ENCODE measurements at regions not wholly inside any gene's neighbourhood (a gene's known extent, or its start where the extent isn't known, plus 50 kb on each side); places are given as distances from the start of the nearest gene placed in this dataset.

- WGBS (ENCODE audit: low lambda C conversion rate, missing lambda C conversion rate), result 66% methylated on average over 5 of the region's 5 CpGs
- Histone ChIP-seq H2AFZ (no peak overlapping the region), H3K36me3 (replicated peaks; ENCODE audit: insufficient read depth, low read depth) (no peaks in the 10 kb centered on the region), H3K79me2 (no peaks in the 10 kb centered on the region), H4K20me1 (ENCODE audit: insufficient read depth, poor library complexity, severe bottlenecking) (no peaks in the 10 kb centered on the region), H3K9me3 (ENCODE audit: low read depth) (no peaks in the 10 kb centered on the region), H3K9me2 (replicated peaks; ENCODE audit: insufficient read depth) (no peaks in the 10 kb centered on the region), H3K4me1 (ENCODE audit: insufficient read depth) (no peaks in the 10 kb centered on the region), H3K4me3 (no peak overlapping the region), H3K27ac (no peak overlapping the region), H3K27me3 (no peaks in the 10 kb centered on the region), H3K4me2 (no peak overlapping the region)
- DNase-seq (ENCODE audit: low spot score), result no peak
- TF ChIP-seq EZH2phosphoT487 (IDR thresholded peaks at IDR 0.05; ENCODE audit: low read depth, severe bottlenecking, unreplicated experiment) (no peak), CTCF (IDR thresholded peaks at IDR 0.05; ENCODE audit: poor library complexity) (no peak), EZH2 (IDR thresholded peaks at IDR 0.05; ENCODE audit: borderline replicate concordance) (no peak)
Measured at GRCh38 chr9:89905606-89906338, 301.0 kb downstream of the GADD45G start.

GRCh38 chr9:89911721-89912604 lies 307.2 kb downstream of the GADD45G start:
- Histone ChIP-seq H3K27me3 (no peaks in the 10 kb centered on the region), H3K9me3 (ENCODE audit: low read depth) (no peaks in the 10 kb centered on the region), H3K9me2 (replicated peaks; ENCODE audit: insufficient read depth) (no peaks in the 10 kb centered on the region), H3K27ac (no peak overlapping the region), H3K79me2 (no peaks in the 10 kb centered on the region), H3K4me1 (ENCODE audit: insufficient read depth) (peaks cover 7% of the 10 kb centered on the region), H2AFZ (no peak overlapping the region), H3K4me3 (no peak overlapping the region), H4K20me1 (ENCODE audit: insufficient read depth, poor library complexity, severe bottlenecking) (no peaks in the 10 kb centered on the region), H3K4me2 (no peak overlapping the region), H3K36me3 (replicated peaks; ENCODE audit: insufficient read depth, low read depth) (no peaks in the 10 kb centered on the region)
- TF ChIP-seq CTCF (IDR thresholded peaks at IDR 0.05; ENCODE audit: poor library complexity) (no peak), EZH2 (IDR thresholded peaks at IDR 0.05; ENCODE audit: borderline replicate concordance) (no peak), EZH2phosphoT487 (IDR thresholded peaks at IDR 0.05; ENCODE audit: low read depth, severe bottlenecking, unreplicated experiment) (no peak)
- DNase-seq (ENCODE audit: low spot score), result no peak
- WGBS (ENCODE audit: low lambda C conversion rate, missing lambda C conversion rate), result 83% methylated on average over 9 of the region's 9 CpGs

- H2AFZ ChIP-seq, result no peak overlapping the region
Measured at GRCh38 chr9:89912605-89912953, 307.8 kb downstream of the GADD45G start.

More at GRCh38 chr9:89912605-89912953, 307.8 kb downstream of the GADD45G start:
- no peaks in the 10 kb centered on the region for H4K20me1 ChIP-seq (ENCODE audit: insufficient read depth, poor library complexity, severe bottlenecking)
- no peak for TF ChIP-seq EZH2 (IDR thresholded peaks at IDR 0.05; ENCODE audit: borderline replicate concordance)
- no peak for TF ChIP-seq EZH2phosphoT487 (IDR thresholded peaks at IDR 0.05; ENCODE audit: low read depth, severe bottlenecking, unreplicated experiment)
- no peak for TF ChIP-seq CTCF (IDR thresholded peaks at IDR 0.05; ENCODE audit: poor library complexity)
- peaks cover 7% of the 10 kb centered on the region for H3K4me1 ChIP-seq (ENCODE audit: insufficient read depth)
- no peaks in the 10 kb centered on the region for H3K27me3 ChIP-seq
- H3K4me2 ChIP-seq, result no peak overlapping the region
- no peak overlapping the region for H3K27ac ChIP-seq
- WGBS (ENCODE audit: low lambda C conversion rate, missing lambda C conversion rate), result 100% methylated on average over 5 of the region's 5 CpGs
- H3K4me3 ChIP-seq, result no peak overlapping the region
- H3K9me3 ChIP-seq (ENCODE audit: low read depth), result no peaks in the 10 kb centered on the region
- no peaks in the 10 kb centered on the region for H3K9me2 ChIP-seq (replicated peaks; ENCODE audit: insufficient read depth)
- H3K79me2 ChIP-seq, result no peaks in the 10 kb centered on the region
- no peaks in the 10 kb centered on the region for H3K36me3 ChIP-seq (replicated peaks; ENCODE audit: insufficient read depth, low read depth)
- no peak for DNase-seq (ENCODE audit: low spot score)

Data from hepatocyte (in vitro differentiated cells).